GM13977 (cell line): ENCODE measurements at regions not wholly inside any gene's neighbourhood (a gene's known extent, or its start where the extent isn't known, plus 50 kb on each side); places are given as distances from the start of the nearest gene placed in this dataset.

Experiments used
- DNase-seq: peaks from one replicate; pipeline ENCODE4 v3.0.0; 2012; ENCODE audit warnings: low spot score
- in situ Hi-C: fragments of 300-500 bp; cut with MboI; formaldehyde crosslinking; loops from one replicate; pipeline ENCODE4 v1.12.0; 2022; ENCODE audit warnings: low sequenced_read_pairs, low pct_unique_long_range_greater_than_20kb, mixed read lengths, inconsistent platforms; ENCODE audit not compliant: unreplicated experiment
- TF ChIP-seq, protein P1 (sequence below): IDR thresholded peaks from 2 replicates; pipeline ENCODE4 v1.5.1; 2012; ENCODE audit warnings: mild to moderate bottlenecking, control low read depth; ENCODE audit not compliant: insufficient read depth; ENCODE audit errors: extremely low read depth, missing control alignments

DNA sequence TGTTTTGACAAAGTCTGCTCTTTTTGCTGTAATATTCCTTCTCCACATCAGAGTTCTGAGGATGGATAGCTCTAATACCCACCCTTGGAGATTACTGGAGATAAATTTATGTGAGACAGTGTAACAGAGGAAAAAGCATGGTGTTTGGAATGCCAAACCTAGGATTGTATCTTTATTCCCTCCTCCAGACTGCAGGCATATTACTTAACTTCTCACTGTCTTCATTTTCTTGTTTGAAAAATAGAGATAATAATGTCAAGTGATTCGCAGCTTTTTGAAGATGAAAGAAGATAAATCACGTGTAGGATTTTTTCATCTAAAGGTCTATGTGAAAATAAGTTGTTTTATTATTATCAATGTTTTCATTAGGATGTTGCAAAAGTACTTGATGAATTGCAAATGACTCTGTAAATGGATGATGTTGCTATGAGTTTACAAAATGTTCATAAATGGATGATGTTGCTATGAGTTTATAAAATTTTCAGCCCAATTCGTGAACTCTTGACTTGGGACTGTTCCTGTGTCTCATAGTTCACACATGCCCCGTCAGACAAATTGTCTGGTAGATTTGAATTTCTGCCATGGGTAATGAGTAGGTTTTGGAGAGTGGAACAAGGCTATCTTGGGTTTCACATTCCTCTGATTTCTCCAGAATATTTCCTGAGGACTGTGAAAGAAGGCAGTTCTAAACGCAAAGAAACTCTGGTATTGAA, 113.1 kb upstream of the IGFBP3 start:
- in situ Hi-C loops, result no loop called here
- no peak for DNase-seq
- TF ChIP-seq, protein P1, sequence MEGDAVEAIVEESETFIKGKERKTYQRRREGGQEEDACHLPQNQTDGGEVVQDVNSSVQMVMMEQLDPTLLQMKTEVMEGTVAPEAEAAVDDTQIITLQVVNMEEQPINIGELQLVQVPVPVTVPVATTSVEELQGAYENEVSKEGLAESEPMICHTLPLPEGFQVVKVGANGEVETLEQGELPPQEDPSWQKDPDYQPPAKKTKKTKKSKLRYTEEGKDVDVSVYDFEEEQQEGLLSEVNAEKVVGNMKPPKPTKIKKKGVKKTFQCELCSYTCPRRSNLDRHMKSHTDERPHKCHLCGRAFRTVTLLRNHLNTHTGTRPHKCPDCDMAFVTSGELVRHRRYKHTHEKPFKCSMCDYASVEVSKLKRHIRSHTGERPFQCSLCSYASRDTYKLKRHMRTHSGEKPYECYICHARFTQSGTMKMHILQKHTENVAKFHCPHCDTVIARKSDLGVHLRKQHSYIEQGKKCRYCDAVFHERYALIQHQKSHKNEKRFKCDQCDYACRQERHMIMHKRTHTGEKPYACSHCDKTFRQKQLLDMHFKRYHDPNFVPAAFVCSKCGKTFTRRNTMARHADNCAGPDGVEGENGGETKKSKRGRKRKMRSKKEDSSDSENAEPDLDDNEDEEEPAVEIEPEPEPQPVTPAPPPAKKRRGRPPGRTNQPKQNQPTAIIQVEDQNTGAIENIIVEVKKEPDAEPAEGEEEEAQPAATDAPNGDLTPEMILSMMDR, result no peak

DNA sequence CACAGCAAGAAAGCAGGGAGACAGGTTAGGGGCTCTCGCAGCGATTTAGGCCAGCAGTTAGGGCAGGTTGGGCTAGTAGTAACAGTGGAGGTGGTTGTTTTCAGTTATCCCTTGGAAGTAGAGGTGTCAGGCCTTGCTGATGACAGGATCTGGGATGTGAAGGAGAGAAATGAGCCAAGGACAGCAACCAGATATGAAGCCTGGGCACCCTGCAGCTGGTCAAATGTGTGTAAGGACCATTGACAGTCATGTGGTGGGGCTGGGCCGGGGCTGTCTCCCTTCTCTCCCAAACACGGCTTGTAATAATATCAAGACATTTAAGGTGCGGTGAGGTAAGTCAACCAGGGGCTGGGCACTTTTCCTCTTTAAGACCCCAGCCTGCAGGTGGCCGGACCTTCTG, 112.5 kb upstream of the IGFBP3 start:
- in situ Hi-C loops, result no loop called here
- no peak for DNase-seq
- TF ChIP-seq, protein P1, result no peak

DNA sequence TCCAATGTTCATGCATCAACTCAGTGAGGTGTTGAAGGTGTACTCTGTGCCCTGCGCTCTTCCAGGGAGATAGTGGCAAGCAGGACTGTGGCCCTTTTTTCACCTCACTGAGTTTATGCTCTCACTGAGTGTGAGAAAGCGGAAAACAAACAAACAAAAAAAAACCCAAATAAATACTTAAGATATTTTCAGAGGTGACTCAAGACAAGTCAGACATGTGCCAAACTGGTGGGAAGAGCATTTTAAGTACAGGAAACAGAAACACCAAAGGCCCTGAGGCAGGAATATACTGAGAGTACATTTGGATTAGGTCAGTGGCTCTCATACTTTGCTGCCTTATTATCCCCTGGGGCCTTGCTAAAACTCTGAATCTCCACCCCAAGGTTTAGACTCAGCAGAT, 111.9 kb upstream of the IGFBP3 start:
- in situ Hi-C loops, result no loop called here
- TF ChIP-seq, protein P1, result no peak
- DNase-seq, result no peak

DNA sequence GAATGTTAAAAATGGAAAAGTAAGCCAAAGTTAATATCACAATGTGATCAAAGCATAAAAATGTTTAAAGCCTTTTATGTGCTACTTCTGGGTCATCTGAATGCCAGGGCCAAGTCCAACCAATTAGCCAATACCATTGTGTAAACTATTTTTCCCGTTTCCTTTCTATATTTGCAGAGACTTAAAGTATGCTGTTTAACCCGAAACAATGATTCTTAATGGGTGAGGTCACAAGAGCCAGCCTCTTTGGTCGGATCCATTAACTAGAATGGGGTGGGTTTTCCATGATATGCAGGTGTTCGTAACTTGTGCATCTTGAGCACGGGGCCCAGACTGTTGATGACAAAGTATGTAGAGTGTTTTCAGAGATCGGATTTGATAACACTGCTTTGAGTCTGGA, 111.3 kb upstream of the IGFBP3 start:
- DNase-seq, result no peak
- TF ChIP-seq, protein P1, result no peak
- in situ Hi-C loops, result no loop called here

DNA sequence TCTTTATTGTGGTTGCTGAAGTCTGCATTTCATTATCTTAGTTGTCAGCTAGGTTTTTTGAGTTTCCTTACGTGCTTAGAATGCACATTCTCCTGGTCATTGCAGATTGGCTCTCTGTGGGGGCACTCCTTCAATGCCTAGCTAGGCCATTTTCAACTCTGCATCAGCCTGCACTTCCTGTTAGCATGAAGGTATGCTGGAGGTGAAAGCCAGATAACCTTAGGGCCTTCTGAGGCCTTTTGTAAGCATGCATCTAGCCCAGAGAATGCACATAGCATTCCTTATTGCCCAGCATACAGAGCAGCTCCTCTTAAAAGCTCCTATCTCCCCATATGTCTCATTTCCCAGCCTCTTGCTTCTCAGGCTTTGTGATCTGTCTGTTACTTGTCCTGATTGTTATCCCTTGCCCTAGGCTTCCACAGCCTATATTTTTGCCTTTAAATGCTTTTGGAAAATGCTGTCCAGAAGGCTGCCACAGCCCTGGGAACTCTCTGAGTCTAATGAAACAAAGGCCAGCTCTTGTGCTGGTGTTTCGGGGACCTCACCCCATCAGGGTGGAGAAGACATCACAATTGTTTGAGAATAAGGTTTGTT, 108.1 kb upstream of the IGFBP3 start:
- TF ChIP-seq, protein P1, result no peak
- in situ Hi-C loops, result no loop called here
- DNase-seq, result no peak

DNA sequence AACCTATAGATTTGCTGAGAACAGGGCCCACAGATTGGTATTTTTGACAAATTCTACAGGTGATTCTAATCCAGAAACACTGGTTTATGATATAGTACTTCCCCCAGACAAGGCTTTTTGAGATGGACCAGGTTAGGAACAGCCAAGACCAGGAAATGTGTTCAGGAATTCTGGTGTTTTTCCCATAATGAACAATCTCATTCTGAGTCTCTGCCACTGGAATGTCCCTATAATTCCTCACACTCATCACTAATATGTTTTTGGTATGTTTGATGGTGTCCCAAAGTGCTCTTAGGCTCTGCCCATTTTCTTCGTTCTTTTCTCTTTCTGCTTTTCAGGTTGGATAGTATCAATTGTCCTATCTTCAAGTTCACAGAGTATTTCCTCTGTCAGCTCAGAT, 107.2 kb upstream of the IGFBP3 start:
- in situ Hi-C loops, result no loop called here
- TF ChIP-seq, protein P1, result no peak
- no peak for DNase-seq

DNA sequence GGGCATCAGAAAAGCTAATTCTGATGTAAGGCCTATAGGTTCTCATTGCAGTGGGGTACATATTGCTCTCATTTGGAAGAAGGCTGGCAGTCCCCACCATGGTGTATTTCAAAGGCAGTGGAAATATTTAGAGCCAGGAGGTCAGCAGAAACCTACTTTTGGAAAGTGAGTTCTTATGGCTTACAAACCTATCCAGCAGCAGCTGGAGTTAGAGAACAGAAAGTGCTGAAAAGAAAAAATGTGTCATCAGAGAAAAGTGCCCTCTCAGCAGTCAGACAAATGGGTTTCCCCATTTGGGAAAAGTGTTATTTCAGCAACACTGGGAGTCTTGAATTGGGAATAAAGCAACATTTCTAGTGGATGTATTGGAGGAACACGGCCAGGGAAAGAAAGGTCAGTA, 105.7 kb upstream of the IGFBP3 start:
- no peak for DNase-seq
- in situ Hi-C loops, result no loop called here
- TF ChIP-seq, protein P1, result no peak
